Panc1 (cell line): ENCODE measurements at regions not wholly inside any gene's neighbourhood (a gene's known extent, or its start where the extent isn't known, plus 50 kb on each side); places are given as distances from the start of the nearest gene placed in this dataset.

Experiments used
- CTCF ChIP-seq: fragments of 450-650 bp; IDR thresholded peaks from 2 replicates; pipeline ENCODE4 v1.5.1; 2017; ENCODE audit warnings: mild to moderate bottlenecking
- POLR2AphosphoS5 ChIP-seq: IDR thresholded peaks from 2 replicates; pipeline ENCODE4 v1.6.1; 2012; ENCODE audit warnings: mild to moderate bottlenecking, low read depth, low read length, moderate library complexity
- REST ChIP-seq, 2 experiments: IDR thresholded peaks; 2 replicates each; pipeline ENCODE4 v1.6.1; 2011 to 2012; ENCODE audit warnings: low read depth in 2 of 2, control low read depth in 1 of 2, low read length in 1 of 2, mild to moderate bottlenecking in 1 of 2, moderate library complexity in 1 of 2; ENCODE audit not compliant: insufficient read depth in 1 of 2
- TCF7L2 ChIP-seq: IDR thresholded peaks from 2 replicates; pipeline ENCODE4 v1.6.1; 2011; ENCODE audit warnings: mild to moderate bottlenecking, low read depth, low read length, inconsistent platforms

- no peak for TF ChIP-seq CTCF
- no peak for TF ChIP-seq POLR2AphosphoS5
- TF ChIP-seq TCF7L2, result no peak
- TF ChIP-seq REST (IDR thresholded peaks at IDR 0.05; ENCODE audit: insufficient read depth in 1 of 2, low read depth in 2 of 2, low read length in 1 of 2), result no peak
These were observed 90.5 kb downstream of the ACTL7B start for GRCh38 chr9:108765265-108765664.
